CD4-positive, alpha-beta T cell treated with Interleukin-15 for 4 hours (primary cell): ENCODE measurements at regions not wholly inside any gene's neighbourhood (a gene's known extent, or its start where the extent isn't known, plus 50 kb on each side); places are given as distances from the start of the nearest gene placed in this dataset.
"Not testable (repeated sequence)": the region's sequence is repeated elsewhere in the genome, so short reads cannot be mapped to it uniquely, and the experiment has no call there.

Experiments used
- DNase-seq: peaks from one replicate; pipeline ENCODE4 v3.0.0-alpha.2; 2020; ENCODE audit warnings: low spot score

DNA sequence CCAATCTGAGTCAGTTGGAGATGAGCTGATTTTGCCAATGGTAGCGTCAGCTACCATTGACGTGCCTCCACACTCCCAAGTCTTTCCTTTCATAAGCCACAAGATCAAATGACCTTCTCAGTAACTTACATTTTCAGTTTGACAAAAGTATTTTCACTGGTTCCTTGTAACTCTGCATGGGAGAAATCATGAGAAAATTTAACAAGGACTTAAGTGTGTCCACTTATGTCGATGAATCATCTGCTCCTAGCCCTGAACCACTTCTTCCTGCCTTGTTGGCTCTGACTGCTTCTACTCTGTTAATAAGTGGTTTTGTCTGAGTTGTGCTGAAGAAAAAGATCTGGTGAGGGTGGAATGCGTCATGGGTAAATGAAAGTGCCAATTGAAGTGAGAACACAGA lies 101.2 kb downstream of the NFKBIZ start:
- DNase-seq = no peak

DNA sequence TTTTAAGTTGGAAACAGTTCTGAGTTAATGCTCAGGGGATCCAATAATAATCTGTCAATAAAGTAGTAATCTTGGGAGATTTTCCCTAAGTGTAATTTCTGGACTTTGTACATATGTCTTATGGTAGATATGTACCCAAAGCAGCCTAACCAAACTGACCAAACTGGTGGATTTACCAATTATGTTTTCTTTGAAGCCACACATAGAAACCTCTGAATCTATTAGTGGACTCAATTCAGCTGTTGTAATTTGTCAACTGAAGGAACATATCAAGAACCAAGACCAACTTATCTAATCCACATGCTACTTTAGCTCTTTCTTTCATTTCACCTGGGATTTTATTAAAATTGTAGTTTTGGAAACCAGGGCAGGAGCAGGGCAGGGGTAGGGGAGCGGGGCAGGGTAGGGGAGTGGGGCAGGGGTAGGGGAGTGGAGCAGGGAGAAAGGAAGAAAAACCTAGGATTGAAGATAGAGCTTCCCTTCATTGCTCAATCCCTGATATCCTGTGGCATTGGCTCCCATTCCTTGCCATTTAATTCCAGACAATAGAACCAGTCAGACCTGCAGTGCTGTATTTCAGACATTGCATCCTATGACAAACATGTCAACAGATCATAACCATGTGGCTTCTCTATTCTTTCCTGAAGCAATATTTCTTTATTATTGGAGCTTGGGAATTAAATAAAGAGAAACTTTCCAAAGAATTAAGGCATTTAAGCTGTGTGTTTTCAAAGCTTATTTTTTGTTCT lies 101.8 kb downstream of the NFKBIZ start:
- no peak for DNase-seq

DNA sequence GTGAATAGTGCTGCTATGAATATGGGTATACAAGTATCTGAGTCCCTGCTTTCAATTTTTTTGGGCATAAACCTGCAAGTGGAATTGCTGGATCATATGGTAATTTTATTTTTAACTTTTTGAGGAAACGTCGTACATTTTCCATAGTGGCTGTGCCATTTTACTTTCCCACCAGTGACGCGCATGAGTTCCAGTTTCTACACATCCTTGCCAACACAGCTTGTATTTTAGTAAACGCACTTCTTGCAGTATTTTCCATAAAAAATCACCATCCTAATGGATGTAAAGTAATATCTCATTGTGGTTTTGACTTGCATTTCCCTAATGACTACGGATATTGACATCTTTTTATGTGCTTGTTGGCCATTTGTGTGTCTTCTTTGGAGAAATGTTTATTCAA lies 105.0 kb downstream of the NFKBIZ start:
- no peak for DNase-seq

DNA sequence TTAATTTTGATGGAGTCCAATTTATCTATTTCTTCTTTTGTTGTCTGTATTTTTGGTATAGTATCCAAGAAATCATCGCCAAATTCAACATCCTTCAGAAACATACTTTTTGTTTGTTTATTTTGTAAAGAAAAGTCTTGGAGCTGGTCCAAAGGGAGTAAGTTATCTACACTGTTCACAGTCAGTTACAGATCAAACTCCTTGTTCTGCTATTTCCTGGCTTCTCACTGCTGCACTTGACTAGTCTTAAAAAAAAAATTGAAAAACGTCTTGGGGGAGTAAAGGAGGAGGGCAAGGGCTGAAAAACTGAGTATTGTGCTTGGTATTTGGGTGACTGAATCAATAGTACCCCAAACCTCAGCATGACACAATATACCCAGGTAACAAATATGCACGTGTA lies 105.6 kb downstream of the NFKBIZ start:
- no peak for DNase-seq

DNA sequence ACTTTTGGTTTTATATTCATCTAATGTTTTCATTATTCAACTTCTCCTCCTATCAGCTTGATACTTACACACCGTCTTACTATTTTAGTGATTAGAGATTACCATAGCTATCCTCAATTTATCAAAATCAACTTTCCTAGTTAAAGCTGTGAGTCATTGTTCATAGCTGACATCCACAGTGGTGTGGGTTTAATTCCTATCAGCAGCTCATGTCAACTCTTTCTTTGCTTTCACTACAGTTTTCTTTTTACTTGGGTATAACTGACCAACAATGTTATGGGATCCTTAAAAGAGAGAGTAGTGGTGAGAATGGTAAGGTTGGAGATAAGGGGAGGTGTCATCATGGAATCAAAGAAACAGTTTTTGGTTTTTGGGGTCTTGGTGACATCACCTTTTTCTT lies 112.7 kb downstream of the NFKBIZ start:
- no peak for DNase-seq

DNA sequence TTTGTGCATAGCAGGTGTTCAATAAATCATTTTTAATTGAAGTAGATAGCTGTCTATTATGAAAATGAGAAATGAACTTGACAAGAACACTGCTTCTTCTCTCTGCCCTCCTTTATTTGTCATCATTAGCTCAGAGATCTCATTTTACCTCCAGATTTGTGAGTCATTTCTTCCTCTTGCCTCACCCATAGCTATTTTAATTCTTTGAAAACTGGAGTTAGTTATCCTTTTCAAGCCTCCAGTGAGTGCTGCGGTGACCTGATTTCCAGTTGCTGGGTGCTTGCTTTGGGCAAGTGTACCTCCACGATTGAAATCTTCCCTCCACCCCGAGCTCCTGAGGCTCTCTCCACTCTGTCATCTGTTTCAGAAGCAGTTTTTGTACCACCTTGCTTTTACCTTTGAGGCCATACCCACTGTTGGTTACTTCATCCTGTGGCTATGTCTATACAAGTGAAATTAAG lies 114.6 kb downstream of the NFKBIZ start:
- DNase-seq = peak; percentile 14

DNA sequence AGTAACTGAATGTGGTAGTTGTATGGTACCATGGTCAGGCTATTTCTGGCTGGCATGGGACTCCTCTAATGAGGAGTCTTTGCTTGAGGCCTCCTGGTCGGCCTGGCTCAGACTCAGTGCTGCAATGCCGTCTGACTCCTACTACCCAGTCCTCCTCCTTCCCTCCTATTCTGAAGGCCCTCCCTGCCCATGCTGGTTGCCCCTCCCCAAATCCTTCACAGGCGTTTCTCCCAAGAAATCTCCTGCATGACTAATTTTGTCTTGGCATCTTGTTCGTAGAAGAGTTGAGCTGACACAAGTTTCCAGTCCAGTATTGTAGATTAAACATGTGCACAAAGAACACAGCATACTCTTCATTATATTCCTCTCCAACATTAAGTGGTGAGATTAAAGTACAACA lies 115.5 kb downstream of the NFKBIZ start:
- no peak for DNase-seq

DNA sequence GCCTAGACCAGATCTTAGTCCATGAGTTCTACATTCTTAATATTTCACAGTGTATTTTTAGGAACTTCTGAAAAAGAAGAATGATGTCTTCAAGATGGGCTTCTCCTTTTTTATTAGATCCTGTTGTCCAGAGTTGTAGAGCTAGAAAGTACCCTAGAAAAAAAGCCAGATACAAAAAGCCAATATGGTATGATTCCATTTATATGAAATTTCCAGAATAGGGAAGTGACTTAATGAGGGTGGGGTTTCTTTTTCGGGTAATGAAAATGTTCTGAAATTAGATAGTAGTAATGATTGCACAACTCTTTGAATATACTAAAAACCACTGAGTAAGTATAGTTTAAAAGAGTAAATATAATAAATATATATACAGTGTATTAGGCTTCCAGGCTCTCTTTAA lies 116.9 kb downstream of the NFKBIZ start:
- DNase-seq = no peak

DNA sequence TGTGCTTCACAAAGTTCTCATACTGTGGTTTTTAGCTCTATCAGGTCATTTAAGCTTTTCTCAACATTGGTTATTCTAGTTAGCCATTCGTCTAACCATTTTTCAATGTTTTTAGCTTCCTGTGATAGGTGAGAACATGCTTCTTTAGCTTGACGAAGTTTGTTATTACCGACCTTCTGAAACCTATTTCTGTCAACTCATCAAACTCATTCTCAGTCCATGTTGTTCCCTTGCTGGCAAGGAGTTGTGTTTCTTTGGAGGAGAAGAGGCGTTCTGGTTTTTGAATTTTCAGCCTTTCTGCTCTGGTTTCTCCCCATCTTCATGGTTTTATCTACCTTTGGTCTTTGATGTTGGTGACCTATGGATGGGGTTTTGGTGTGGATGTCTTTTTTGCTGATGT lies 120.9 kb downstream of the NFKBIZ start:
- DNase-seq = no peak

DNA sequence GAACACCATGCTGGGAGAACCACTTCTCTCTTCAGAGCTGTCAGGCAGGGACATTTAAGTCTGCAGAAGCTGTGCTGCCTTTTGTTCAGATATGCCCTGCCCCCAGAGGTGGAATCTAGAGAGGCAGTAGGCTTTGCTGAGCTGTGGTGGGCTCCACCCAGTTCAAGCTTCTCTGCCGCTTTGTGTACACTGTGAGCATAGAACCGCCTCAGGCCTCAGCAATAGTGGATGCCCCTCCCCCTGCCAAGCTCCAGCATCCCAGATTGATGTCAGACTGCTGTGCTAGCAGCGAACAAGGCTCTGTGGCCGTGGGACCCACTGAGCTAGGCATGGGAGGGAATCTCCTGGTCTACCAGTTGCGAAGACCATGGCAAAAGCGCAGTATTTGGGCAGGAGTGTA lies 121.6 kb downstream of the NFKBIZ start:
- DNase-seq = no peak

DNA sequence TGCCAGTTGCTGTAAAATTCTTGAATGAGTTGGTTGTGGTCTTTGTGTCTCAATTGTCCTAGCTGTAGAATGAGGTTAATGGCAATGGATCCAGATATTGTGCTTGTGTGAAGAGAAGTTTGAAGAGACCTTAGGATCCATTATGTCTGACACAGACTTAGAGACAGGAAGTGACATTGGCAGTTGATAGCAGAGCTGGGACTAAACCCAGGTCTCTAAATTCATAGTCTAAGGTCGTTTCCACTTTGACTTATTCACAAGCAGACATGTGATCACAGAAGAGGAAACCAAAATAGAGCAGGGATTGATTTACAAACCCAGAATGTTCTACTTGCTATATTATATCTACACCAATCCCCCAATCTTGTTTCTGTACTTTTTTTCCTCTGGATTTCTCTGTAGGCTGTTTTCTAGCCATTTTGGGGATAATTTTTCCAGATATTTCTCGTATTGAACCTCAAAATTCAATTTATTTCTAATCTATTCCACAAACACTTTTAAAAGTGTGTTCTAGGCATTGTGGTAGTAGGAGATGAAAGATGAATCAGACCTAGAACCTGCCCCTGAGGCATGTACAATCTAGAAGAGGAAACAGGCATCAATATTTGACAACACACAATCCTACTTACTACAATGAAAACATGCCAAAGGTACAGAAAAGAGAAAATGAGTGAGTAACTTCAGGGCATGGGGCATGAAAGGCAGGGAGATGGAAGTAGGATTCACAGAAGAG lies 123.3 kb downstream of the NFKBIZ start:
- DNase-seq = no peak

DNA sequence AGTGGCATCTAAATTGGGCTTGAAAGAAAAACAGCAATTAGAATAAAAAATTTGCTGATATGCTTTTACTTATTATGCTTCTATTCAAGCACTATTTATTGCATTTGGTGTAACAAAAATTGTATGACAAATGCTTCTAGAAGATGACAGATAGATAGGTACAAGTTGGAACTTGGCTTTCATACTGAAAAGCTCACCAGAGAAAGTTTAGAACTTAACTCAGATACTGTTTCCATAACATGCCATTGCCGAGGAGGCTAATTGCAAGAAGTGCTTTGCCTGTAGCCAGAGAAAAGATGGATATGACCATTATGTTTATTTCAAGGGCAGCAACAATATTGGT lies 123.8 kb downstream of the NFKBIZ start:
- DNase-seq = no peak

DNA sequence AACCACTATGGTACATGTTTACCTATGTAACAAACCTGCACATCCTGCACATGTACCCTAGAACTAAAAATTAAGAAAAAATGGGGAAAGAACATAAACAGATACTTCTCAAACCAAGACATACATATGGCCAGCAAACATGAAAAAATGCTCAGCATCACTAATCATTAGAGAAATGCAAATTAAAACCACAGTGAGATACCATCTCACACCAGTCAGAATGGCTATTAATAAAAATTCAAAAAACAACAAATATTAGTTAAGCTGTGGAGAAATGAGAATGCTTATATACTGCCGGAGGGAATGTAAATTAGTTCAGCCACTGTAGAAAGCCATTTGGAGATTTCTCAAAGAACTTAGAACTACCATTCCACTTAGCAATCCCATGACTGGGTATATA lies 126.1 kb downstream of the NFKBIZ start:
- DNase-seq = not testable (repeated sequence)

DNA sequence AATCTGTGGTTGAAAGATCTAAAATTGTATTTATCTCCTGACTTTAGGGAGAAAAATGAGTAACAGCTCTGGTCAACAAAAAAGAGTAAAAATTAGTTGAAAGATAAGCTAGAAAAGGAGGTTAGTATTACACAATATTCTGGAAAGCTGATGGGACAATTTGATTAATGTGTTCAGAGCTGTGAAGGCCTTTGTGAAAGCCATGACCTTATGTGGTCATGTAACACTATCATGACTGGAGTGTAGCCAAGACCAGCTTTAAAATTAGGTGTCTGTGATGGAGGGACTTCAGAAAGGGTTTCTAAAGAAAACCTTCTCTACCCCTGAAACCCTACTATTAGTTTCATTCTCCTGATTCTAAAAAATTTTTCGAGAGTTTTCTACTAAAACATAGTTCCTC lies 127.2 kb downstream of the NFKBIZ start:
- DNase-seq = no peak

DNA sequence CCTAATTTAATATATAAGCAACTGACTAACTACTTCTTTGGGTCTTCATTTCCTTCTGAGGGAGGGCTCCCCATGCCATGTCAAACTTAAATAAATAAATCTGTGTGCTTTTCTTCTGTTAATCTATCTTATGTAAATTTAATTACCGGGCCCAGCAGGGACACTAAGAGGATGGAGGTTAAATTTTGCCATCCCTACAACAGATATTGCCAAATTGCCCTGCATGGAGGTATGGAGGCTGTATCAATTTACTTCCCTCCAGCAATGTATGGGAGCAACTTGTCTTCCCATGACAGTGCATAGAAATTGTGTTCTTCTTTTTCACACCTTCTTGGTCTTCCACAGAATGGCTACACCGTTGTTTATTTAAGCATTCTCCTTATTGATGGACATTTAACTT lies 129.0 kb downstream of the NFKBIZ start:
- DNase-seq = no peak

DNA sequence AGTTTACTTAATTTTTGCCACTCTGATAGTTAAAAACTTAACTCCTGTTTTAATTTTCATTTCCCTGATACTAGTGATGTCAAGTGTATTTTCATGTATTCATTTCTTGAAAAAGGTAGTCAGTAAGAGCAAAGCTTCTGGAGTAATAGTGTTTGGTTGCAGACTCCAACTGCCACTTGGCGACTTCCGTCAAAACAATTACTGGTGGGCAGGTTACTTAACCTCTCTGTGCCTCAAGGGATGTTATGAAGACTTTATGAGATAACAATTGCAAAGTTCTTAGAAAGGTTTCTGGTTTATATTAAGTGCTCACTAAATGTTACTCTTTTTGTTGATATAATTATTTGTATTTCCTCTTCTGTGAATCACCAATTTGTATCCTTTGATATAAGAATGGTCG lies 129.7 kb downstream of the NFKBIZ start:
- DNase-seq = no peak

DNA sequence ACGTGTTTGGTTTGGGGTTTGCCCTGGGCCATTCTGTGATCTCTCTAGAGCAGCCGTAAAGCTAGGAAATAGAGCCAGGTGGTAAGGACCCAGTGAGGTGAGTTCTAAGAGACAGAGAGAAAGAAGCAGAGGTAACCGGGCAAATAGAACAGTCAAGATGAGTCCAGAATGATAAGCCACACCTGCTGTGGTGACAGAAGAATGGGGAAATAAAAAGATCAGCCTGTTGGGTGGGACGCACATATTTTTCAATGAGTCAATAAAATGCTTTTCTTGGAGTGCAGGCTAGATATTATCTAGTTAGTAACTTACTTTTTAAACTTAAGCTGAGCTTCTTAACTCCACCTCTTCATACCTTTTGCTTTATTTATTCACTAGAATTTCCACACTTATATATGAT lies 135.0 kb downstream of the NFKBIZ start:
- DNase-seq = no peak

DNA sequence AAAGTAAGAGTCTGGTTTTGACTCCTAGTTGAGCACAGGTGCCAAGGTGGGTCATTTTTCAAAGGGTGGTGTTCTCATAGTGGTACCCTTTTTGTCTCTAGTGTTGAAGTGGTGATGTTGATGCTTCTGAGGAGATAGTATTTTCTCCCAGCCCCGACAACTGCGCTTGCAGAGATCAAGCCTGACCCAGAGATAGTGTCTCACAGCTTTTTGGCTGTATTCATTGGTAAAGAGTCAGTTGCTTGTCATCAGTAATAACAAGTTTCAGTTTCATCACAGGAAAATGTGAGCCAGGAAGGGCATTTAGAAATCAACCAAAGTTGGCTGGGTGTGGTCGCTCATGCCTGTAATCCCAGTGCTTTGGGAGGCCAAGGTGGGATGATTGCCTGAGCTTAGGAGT lies 139.3 kb downstream of the NFKBIZ start:
- DNase-seq = peak; percentile 8

DNA sequence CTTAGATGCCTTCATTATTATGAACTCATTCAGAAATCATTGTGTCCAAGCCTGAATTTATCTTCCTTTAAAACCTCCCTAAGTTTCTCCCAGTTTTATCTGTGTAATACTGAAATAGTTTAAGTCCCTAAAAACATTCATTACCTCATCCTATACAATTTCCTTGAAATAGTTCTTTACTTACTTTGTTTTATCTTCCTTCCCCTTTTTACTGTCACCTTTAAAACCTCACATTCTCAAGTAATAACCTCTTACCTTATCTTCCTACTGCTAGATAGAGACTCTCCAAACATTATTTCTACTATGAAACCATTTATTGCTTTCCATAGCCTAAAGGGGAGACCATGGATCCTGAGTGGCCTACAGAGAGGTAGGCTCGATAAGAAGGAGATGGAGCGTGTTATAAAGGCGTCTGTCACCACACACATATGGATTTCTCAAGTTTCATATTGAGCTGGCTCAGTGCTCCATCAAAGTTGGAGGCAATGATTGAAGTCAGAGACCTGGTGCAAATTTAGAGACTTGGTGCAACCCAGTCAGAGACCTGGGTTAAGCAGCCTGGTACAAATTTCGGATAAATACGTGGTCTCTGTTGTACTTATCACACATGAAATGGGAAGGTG lies 140.4 kb downstream of the NFKBIZ start:
- no peak for DNase-seq

DNA sequence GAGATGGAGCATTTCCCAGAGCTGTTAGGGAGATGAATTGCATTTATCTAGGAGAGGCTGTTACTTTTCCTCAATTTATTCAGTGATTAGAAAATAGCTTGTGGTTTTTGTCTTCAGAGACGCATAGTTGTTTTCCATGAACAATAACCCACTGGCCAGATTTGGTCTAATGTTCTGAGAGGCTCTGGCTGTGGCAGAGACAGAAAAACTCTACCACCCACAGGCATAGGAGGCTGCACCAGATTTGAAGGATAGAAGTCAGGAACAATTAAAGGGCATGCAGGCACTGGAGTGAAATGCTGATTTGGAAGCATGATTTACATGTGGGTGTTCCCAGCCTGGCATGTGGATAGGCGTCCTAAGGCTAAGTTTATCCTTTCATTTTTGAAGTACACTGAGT lies 143.5 kb downstream of the NFKBIZ start:
- no peak for DNase-seq

DNA sequence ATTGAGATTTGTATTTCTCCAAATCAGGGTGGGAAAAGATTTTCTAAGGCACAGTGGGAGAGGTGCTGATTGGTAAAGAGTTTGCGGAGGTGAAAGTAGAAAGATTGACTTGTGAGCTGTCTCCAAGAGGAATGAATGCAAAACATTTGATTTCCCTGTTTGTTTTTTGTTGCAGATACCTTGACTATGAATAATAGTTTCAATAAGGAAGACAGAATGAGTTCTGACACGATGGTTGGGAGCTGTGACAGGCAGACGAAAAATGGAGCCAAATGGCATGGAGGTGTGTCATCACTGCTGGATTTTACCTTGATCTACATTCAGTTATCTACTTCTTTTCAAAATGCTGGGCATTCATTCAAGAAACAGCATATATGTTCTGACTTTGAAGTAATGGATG lies 145.1 kb downstream of the NFKBIZ start:
- no peak for DNase-seq

DNA sequence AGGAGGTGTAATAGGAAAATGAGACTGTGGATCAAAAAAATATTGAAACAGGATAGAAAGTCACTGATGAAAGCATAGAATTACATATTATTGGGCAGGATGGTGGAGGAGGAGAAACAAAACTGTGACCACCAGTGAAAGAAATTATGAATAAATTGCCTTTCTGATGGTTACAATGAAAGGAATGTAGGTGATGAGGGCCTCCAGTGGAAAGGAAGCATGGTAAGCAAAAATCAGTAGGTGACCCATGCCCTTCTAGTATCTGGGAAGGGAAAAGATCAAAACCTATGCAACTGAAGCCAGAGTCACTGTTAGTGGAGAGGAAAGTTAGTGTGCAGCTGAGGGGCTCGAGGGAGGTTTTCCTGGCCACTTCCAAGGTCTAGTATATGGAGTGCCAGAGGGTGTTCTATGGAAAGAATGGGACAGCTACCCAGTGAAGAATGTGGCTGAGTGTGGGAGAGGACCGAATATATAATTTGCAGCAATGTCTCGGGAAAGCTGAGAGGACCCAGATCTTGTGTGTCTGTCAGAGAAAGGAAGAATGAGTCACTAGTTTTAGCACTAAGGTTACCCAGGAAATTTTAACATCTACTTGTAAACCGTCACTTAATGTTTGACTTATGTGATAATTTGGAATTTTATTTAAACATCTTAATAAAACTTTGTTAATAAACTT lies 146.2 kb downstream of the NFKBIZ start:
- no peak for DNase-seq

DNA sequence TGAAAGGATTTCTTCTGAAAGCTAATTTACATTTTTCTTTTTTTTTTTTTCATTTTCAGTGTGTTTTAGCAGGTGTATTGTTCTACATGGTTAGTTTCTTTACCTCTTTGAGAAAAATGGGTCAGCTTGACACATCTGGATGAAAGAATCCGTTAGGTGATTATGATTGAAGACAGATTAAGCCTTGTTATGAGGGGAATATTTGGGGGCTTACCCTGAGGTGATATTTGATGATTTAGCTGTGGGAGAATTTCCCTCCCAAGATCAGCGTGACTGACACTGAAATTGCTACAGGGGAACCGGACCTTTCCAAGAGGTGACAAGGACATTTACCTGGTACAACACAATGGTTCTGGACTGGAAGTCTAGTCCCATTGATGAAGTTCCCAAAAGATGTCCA lies 147.5 kb downstream of the NFKBIZ start:
- no peak for DNase-seq
